H9 (cell line): ENCODE measurements at regions not wholly inside any gene's neighbourhood (a gene's known extent, or its start where the extent isn't known, plus 50 kb on each side); places are given as distances from the start of the nearest gene placed in this dataset.

ENCODE experiments used
- DNase-seq: peaks from one replicate; pipeline ENCODE4 v3.0.0-alpha.2; 2017
- H2AFZ ChIP-seq: one replicate; pipeline ENCODE4 v1.6.1; 2013; ENCODE audit warnings: mild to moderate bottlenecking, low read length, control low read depth, moderate library complexity
- H2AK5ac ChIP-seq: 2 replicates; pipeline ENCODE4 v1.6.1; 2013; ENCODE audit warnings: low read length, control low read depth, mixed read lengths; ENCODE audit not compliant: insufficient read length
- H2BK120ac ChIP-seq: one replicate; pipeline ENCODE4 v1.6.1; 2013; ENCODE audit warnings: low read depth, mild to moderate bottlenecking, low read length, control low read depth, inconsistent platforms; ENCODE audit not compliant: poor library complexity, severe bottlenecking
- H2BK12ac ChIP-seq: 2 replicates; pipeline ENCODE4 v1.6.1; 2013; ENCODE audit warnings: low read length, control low read depth, mixed read lengths, low read depth; ENCODE audit not compliant: insufficient read length
- H2BK15ac ChIP-seq: 2 replicates; pipeline ENCODE4 v1.6.1; 2013; ENCODE audit warnings: low read depth, low read length, control low read depth
- H2BK20ac ChIP-seq: one replicate; pipeline ENCODE4 v1.6.1; 2013; ENCODE audit warnings: low read depth, mild to moderate bottlenecking, low read length, control low read depth, inconsistent platforms; ENCODE audit not compliant: poor library complexity, severe bottlenecking
- H2BK5ac ChIP-seq: 2 replicates; pipeline ENCODE4 v1.6.1; 2013; ENCODE audit warnings: low read length, control low read depth, mixed read lengths; ENCODE audit not compliant: insufficient read length
- H3K14ac ChIP-seq: 2 replicates; pipeline ENCODE4 v1.6.1; 2013; ENCODE audit warnings: low read length, control low read depth; ENCODE audit not compliant: insufficient read depth
- H3K18ac ChIP-seq: 2 replicates; pipeline ENCODE4 v1.6.1; 2013; ENCODE audit warnings: low read depth, mild to moderate bottlenecking, mixed read lengths, low read length, control low read depth; ENCODE audit not compliant: insufficient read length
- H3K23ac ChIP-seq: 2 replicates; pipeline ENCODE4 v1.6.1; 2013; ENCODE audit warnings: low read length, control low read depth, mixed read lengths, low read depth; ENCODE audit not compliant: insufficient read length
- H3K23me2 ChIP-seq: 2 replicates; pipeline ENCODE4 v1.6.1; 2013; ENCODE audit warnings: low read depth, mild to moderate bottlenecking, mixed read lengths, low read length, control low read depth; ENCODE audit not compliant: insufficient read length, poor library complexity, severe bottlenecking
- H3K27ac ChIP-seq: 2 replicates; pipeline ENCODE4 v1.5.1; 2013; ENCODE audit warnings: low read length, control low read depth, mixed read lengths, low read depth; ENCODE audit not compliant: insufficient read length
- H3K27me3 ChIP-seq: 2 replicates; pipeline ENCODE4 v1.6.1; 2013; ENCODE audit warnings: low read length, control low read depth, inconsistent platforms; ENCODE audit not compliant: insufficient read depth
- H3K4ac ChIP-seq: 2 replicates; pipeline ENCODE4 v1.6.1; 2013; ENCODE audit warnings: low read depth, mild to moderate bottlenecking, control low read depth, inconsistent platforms, low read length, moderate library complexity
- H3K4me1 ChIP-seq: 2 replicates; pipeline ENCODE4 v1.6.1; 2013; ENCODE audit warnings: low read length, control low read depth, inconsistent platforms; ENCODE audit not compliant: insufficient read depth
- H3K4me2 ChIP-seq: 2 replicates; pipeline ENCODE4 v1.6.1; 2013; ENCODE audit warnings: low read length, control low read depth, mixed read lengths; ENCODE audit not compliant: insufficient read length, insufficient read depth
- H3K56ac ChIP-seq: 2 replicates; pipeline ENCODE4 v1.6.1; 2013; ENCODE audit warnings: low read depth, mild to moderate bottlenecking, mixed read lengths, low read length, control low read depth; ENCODE audit not compliant: insufficient read length
- H3K79me1 ChIP-seq: 2 replicates; pipeline ENCODE4 v1.6.1; 2013; ENCODE audit warnings: low read depth, mild to moderate bottlenecking, moderate library complexity, low read length, control low read depth, inconsistent platforms; ENCODE audit not compliant: insufficient read depth, poor library complexity, severe bottlenecking
- H3K79me2 ChIP-seq: 2 replicates; pipeline ENCODE4 v1.6.1; 2013; ENCODE audit warnings: low read length, control low read depth, inconsistent platforms; ENCODE audit not compliant: insufficient read depth
- H3K9ac ChIP-seq: 2 replicates; pipeline ENCODE4 v1.6.1; 2013; ENCODE audit warnings: low read length, control low read depth, mixed read lengths; ENCODE audit not compliant: insufficient read length; ENCODE audit errors: extremely low read depth
- H3K9me3 ChIP-seq: one replicate; pipeline ENCODE4 v1.6.1; 2013; ENCODE audit warnings: low read depth, low read length, inconsistent platforms; ENCODE audit not compliant: control insufficient read depth
- H3T11ph ChIP-seq: one replicate; pipeline ENCODE4 v1.6.1; 2013; ENCODE audit warnings: mild to moderate bottlenecking, low read length, control low read depth, inconsistent platforms
- H4K20me1 ChIP-seq: one replicate; pipeline ENCODE4 v1.6.1; 2013; ENCODE audit not compliant: control insufficient read depth, insufficient read length, insufficient read depth
- H4K5ac ChIP-seq: 2 replicates; pipeline ENCODE4 v1.6.1; 2013; ENCODE audit warnings: low read depth, mild to moderate bottlenecking, mixed read lengths, low read length, control low read depth; ENCODE audit not compliant: insufficient read length
- H4K8ac ChIP-seq: replicated peaks from 2 replicates; pipeline ENCODE4 v1.6.1; 2013; ENCODE audit warnings: low read length, control low read depth, mixed read lengths, low read depth; ENCODE audit not compliant: insufficient read length
- H4K91ac ChIP-seq: 2 replicates; pipeline ENCODE4 v1.6.1; 2013; ENCODE audit warnings: low read depth, mild to moderate bottlenecking, moderate library complexity, mixed read lengths, low read length, control low read depth; ENCODE audit not compliant: insufficient read length
- H3K27ac Mint-ChIP-seq, 3 experiments: 2 replicates in 2 of 3; 3 replicates in 1 of 3; pipeline ENCODE4 v1.8.0; 2020 to 2021; ENCODE audit warnings: mixed read lengths in 3 of 3, mild to moderate bottlenecking in 1 of 3, moderate library complexity in 1 of 3
- H3K27me3 Mint-ChIP-seq: 2 replicates; pipeline ENCODE4 v1.8.0; 2021; ENCODE audit warnings: low read depth, mild to moderate bottlenecking, moderate library complexity, mixed read lengths
- H3K36me3 Mint-ChIP-seq, 3 experiments: 2 replicates in 2 of 3; 3 replicates in 1 of 3; pipeline ENCODE4 v1.8.0; 2020 to 2021; ENCODE audit warnings: low read depth in 3 of 3, mixed read lengths in 3 of 3; ENCODE audit not compliant: insufficient read depth in 1 of 3
- H3K4me1 Mint-ChIP-seq, 2 experiments: 2 replicates each; pipeline ENCODE4 v1.8.0; 2020; ENCODE audit warnings: mixed read lengths in 2 of 2
- H3K4me3 Mint-ChIP-seq, 2 experiments: 2 replicates in 1 of 2; 3 replicates in 1 of 2; pipeline ENCODE4 v1.8.0; 2020 to 2021; ENCODE audit warnings: mild to moderate bottlenecking in 2 of 2, mixed read lengths in 2 of 2, moderate library complexity in 1 of 2
- H3K9me3 Mint-ChIP-seq, 2 experiments: 2 replicates in 1 of 2; 3 replicates in 1 of 2; pipeline ENCODE4 v1.8.0; 2020; ENCODE audit warnings: mild to moderate bottlenecking in 2 of 2, mixed read lengths in 2 of 2, moderate library complexity in 1 of 2
- TF ChIP-seq, protein P1 (sequence below): fragments of 200-600 bp; sonication (generic); conservative IDR thresholded peaks from 3 replicates; pipeline ENCODE4 v1.8.0; 2021; ENCODE audit warnings: antibody characterized with exemption, mild to moderate bottlenecking

DNA sequence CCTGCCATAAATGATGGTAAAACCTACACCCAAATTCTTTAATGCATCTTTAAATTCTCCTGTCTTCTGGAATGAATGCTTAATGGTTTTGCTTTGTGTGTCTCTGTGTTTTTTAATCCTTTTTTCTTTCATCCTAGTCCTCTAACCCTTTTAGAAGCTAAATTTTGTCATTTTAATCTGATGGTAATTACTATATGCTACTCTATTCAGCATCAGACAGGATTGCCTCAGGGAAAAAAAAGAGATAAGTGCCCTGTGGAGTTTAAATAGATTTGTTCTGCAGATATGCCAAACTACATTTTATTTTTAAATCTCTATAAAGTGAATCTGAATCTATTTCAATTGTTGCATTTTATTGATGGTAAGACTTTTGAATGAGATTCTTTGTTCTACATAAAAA, 966.8 kb downstream of the NSUN3 start:
- Mint-ChIP-seq H3K4me3 (no peak overlapping the region), H3K27ac (no peak overlapping the region), H3K4me1 (peaks cover 0 to 2% of the 10 kb centered on the region in 2 experiments; a peak in 1 of 4 replicates), H3K27me3 (no peaks in the 10 kb centered on the region), H3K36me3 (no peaks in the 10 kb centered on the region), H3K9me3 (no peaks in the 10 kb centered on the region)
- Histone ChIP-seq H3K14ac (no peak overlapping the region), H4K20me1 (no peaks in the 10 kb centered on the region), H4K91ac (no peak overlapping the region), H3K9ac (no peak overlapping the region), H3K18ac (no peak overlapping the region), H2BK20ac (no peak overlapping the region), H2BK15ac (no peak overlapping the region), H3K23me2 (no peaks in the 10 kb centered on the region), H3K4me2 (no peak overlapping the region), H3K4me1 (no peaks in the 10 kb centered on the region), H3K27me3 (no peaks in the 10 kb centered on the region), H2BK5ac (no peak overlapping the region), H3K79me2 (no peaks in the 10 kb centered on the region), H2BK120ac (no peak overlapping the region), H3K4ac (no peak overlapping the region), H3T11ph (no peak overlapping the region), H2BK12ac (no peak overlapping the region), H3K27ac (no peak overlapping the region), H2AK5ac (no peak overlapping the region), H3K9me3 (no peaks in the 10 kb centered on the region), H3K56ac (no peak overlapping the region), H3K23ac (no peak overlapping the region), H3K79me1 (no peaks in the 10 kb centered on the region), H4K8ac (no peak overlapping the region), H4K5ac (no peak overlapping the region), H2AFZ (no peak overlapping the region)
- no peak for DNase-seq
- TF ChIP-seq, protein P1, sequence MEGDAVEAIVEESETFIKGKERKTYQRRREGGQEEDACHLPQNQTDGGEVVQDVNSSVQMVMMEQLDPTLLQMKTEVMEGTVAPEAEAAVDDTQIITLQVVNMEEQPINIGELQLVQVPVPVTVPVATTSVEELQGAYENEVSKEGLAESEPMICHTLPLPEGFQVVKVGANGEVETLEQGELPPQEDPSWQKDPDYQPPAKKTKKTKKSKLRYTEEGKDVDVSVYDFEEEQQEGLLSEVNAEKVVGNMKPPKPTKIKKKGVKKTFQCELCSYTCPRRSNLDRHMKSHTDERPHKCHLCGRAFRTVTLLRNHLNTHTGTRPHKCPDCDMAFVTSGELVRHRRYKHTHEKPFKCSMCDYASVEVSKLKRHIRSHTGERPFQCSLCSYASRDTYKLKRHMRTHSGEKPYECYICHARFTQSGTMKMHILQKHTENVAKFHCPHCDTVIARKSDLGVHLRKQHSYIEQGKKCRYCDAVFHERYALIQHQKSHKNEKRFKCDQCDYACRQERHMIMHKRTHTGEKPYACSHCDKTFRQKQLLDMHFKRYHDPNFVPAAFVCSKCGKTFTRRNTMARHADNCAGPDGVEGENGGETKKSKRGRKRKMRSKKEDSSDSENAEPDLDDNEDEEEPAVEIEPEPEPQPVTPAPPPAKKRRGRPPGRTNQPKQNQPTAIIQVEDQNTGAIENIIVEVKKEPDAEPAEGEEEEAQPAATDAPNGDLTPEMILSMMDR = no peak
